ENCODE measurements at regions not wholly inside any gene's neighbourhood (a gene's known extent, or its start where the extent isn't known, plus 50 kb on each side); places are given as distances from the start of the nearest gene placed in this dataset.
A peak's percentile ranks its signal among the peaks of the same experiment; 100 is the strongest.

DNA sequence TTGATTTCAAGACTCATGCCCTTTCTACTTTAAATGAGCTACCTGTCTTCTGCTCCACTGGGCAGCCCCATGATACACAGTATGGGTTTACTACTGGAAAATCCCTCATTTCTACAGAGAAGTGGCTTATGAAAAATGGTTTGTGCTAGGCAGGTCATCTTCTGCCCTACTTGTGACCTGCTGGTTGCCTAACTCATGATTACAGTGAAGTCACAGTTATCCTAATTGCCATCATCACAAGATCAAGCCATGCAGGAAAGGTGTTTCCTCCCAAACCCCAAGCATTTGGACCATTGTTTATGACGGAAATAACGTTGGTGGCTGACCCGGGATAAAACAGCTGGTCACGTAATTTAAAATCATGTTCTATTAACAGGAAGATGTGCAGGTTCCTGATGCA, 330.6 kb downstream of the ACTL7B start:
- Histone ChIP-seq H4K20me1 (ENCODE audit: low read length) (no peaks in the 10 kb centered on the region), H3K4me1 (ENCODE audit: insufficient read depth, low read length) (peaks cover 7% of the 10 kb centered on the region), H3K9me3 (ENCODE audit: low read length) (no peaks in the 10 kb centered on the region), H3K9ac (ENCODE audit: low read length) (no peak overlapping the region), H3K4me2 (ENCODE audit: low read length) (no peak overlapping the region), H3K36me3 (ENCODE audit: low read depth, low read length) (no peaks in the 10 kb centered on the region), H3K4me3 (ENCODE audit: low read length) (no peak overlapping the region), H3F3A (ENCODE audit: low read length, unreplicated experiment) (no peaks in the 10 kb centered on the region), H3K27me3 (ENCODE audit: low read length) (no peaks in the 10 kb centered on the region), H3K79me2 (ENCODE audit: low read length) (no peaks in the 10 kb centered on the region), H3K27ac (ENCODE audit: low read length) (no peak overlapping the region), H3K9me2 (replicated peaks; ENCODE audit: low read length) (no peaks in the 10 kb centered on the region), H2AFZ (ENCODE audit: low read length) (no peak overlapping the region)
- ATAC-seq (no peak), DNase-seq (no peak)
- BruUV-seq (replicated peaks): no TSS peak
- POLR2A ChIA-PET (ENCODE audit: unreplicated experiment): no interaction called here
- intact Hi-C loops (cut with micrococcal nuclease): no loop called here
- TF ChIP-seq CTCF (conservative IDR thresholded peaks at IDR 0.05; ENCODE audit: low read depth, low read length) (no peak), EZH2phosphoT487 (IDR thresholded peaks at IDR 0.05; ENCODE audit: borderline replicate concordance, low read length) (no peak), EZH2 (IDR thresholded peaks at IDR 0.05; ENCODE audit: low read length, unreplicated experiment) (no peak)
- CTCF ChIA-PET: no interaction called here

- H4K20me1 ChIP-seq (ENCODE audit: low read length): no peaks in the 10 kb centered on the region
- no peaks in the 10 kb centered on the region for H3F3A ChIP-seq (ENCODE audit: low read length, unreplicated experiment)
- no peak overlapping the region for H3K27ac ChIP-seq (ENCODE audit: low read length)
- H3K4me2 ChIP-seq (ENCODE audit: low read length): no peak overlapping the region
- no peaks in the 10 kb centered on the region for H3K9me2 ChIP-seq (replicated peaks; ENCODE audit: low read length)
- H2AFZ ChIP-seq (ENCODE audit: low read length): no peak overlapping the region
- peaks cover 7% of the 10 kb centered on the region for H3K4me1 ChIP-seq (ENCODE audit: insufficient read depth, low read length)
- no peaks in the 10 kb centered on the region for H3K79me2 ChIP-seq (ENCODE audit: low read length)
- no peak for ATAC-seq
- H3K27me3 ChIP-seq (ENCODE audit: low read length): no peaks in the 10 kb centered on the region
- no peaks in the 10 kb centered on the region for H3K9me3 ChIP-seq (ENCODE audit: low read length)
- POLR2A ChIA-PET (ENCODE audit: unreplicated experiment): interaction anchor here (0.6 kb wide), 1 partner anchor 27 kb away, joined by 4 read pairs; no protein-coding TSS in a partner anchor
- intact Hi-C loops (cut with micrococcal nuclease): no loop called here
- CTCF ChIA-PET: no interaction called here
- no peaks in the 10 kb centered on the region for H3K36me3 ChIP-seq (ENCODE audit: low read depth, low read length)
- peak; percentile 51 for DNase-seq
- no peak overlapping the region for H3K4me3 ChIP-seq (ENCODE audit: low read length)
- H3K9ac ChIP-seq (ENCODE audit: low read length): no peak overlapping the region
- TF ChIP-seq EZH2phosphoT487 (IDR thresholded peaks at IDR 0.05; ENCODE audit: borderline replicate concordance, low read length): no peak
- no peak for TF ChIP-seq EZH2 (IDR thresholded peaks at IDR 0.05; ENCODE audit: low read length, unreplicated experiment)
- no peak for TF ChIP-seq CTCF (conservative IDR thresholded peaks at IDR 0.05; ENCODE audit: low read depth, low read length)
- no TSS peak for BruUV-seq (replicated peaks)
These were observed 334.7 kb downstream of the ACTL7B start for GRCh38 chr9:108521063-108521590.

- DNase-seq (no peak), ATAC-seq (no peak)
- Histone ChIP-seq H3K36me3 (ENCODE audit: low read depth, low read length) (no peaks in the 10 kb centered on the region), H3K4me3 (ENCODE audit: low read length) (no peak overlapping the region), H3K4me2 (ENCODE audit: low read length) (no peak overlapping the region), H4K20me1 (ENCODE audit: low read length) (no peaks in the 10 kb centered on the region), H3K9me2 (replicated peaks; ENCODE audit: low read length) (no peaks in the 10 kb centered on the region), H3K4me1 (ENCODE audit: insufficient read depth, low read length) (peaks cover 7% of the 10 kb centered on the region), H3K27me3 (ENCODE audit: low read length) (no peaks in the 10 kb centered on the region), H2AFZ (ENCODE audit: low read length) (no peak overlapping the region), H3F3A (ENCODE audit: low read length, unreplicated experiment) (no peaks in the 10 kb centered on the region), H3K9me3 (ENCODE audit: low read length) (no peaks in the 10 kb centered on the region), H3K9ac (ENCODE audit: low read length) (no peak overlapping the region), H3K79me2 (ENCODE audit: low read length) (no peaks in the 10 kb centered on the region), H3K27ac (ENCODE audit: low read length) (no peak overlapping the region)
- POLR2A ChIA-PET (ENCODE audit: unreplicated experiment): no interaction called here
- intact Hi-C loops (cut with micrococcal nuclease): no loop called here
- BruUV-seq (replicated peaks): no TSS peak
- TF ChIP-seq EZH2 (IDR thresholded peaks at IDR 0.05; ENCODE audit: low read length, unreplicated experiment) (no peak), CTCF (conservative IDR thresholded peaks at IDR 0.05; ENCODE audit: low read depth, low read length) (no peak), EZH2phosphoT487 (IDR thresholded peaks at IDR 0.05; ENCODE audit: borderline replicate concordance, low read length) (no peak)
- CTCF ChIA-PET: no interaction called here
These were observed 336.3 kb downstream of the ACTL7B start for GRCh38 chr9:108519437-108519836.
